Adrenal gland (tissue), 5 donors: ENCODE measurements at regions not wholly inside any gene's neighbourhood (a gene's known extent, or its start where the extent isn't known, plus 50 kb on each side); places are given as distances from the start of the nearest gene placed in this dataset.

Source experiments
- CTCF ChIP-seq, 6 experiments: fragments of 450-650 bp in 4 of 6; fragments of 200-600 bp in 2 of 6; sonication (generic) in 1 of 6; IDR thresholded peaks; 1 replicate in 5 of 6; 2 replicates in 1 of 6; pipeline versions ENCODE4 v1.5.1 to v1.8.0; 2016 to 2021; ENCODE audit warnings: antibody characterized with exemption in 6 of 6, mild to moderate bottlenecking in 2 of 6, moderate library complexity in 1 of 6
- POLR2A ChIP-seq, 2 donors: fragments of 450-650 bp; IDR thresholded peaks; one replicate each; pipeline ENCODE4 v1.6.1; 2017; ENCODE audit warnings: antibody characterized with exemption in 2 of 2, mild to moderate bottlenecking in 2 of 2, moderate library complexity in 1 of 2
- donor health status: DM: no; HTN: no; CAD: no.

DNA sequence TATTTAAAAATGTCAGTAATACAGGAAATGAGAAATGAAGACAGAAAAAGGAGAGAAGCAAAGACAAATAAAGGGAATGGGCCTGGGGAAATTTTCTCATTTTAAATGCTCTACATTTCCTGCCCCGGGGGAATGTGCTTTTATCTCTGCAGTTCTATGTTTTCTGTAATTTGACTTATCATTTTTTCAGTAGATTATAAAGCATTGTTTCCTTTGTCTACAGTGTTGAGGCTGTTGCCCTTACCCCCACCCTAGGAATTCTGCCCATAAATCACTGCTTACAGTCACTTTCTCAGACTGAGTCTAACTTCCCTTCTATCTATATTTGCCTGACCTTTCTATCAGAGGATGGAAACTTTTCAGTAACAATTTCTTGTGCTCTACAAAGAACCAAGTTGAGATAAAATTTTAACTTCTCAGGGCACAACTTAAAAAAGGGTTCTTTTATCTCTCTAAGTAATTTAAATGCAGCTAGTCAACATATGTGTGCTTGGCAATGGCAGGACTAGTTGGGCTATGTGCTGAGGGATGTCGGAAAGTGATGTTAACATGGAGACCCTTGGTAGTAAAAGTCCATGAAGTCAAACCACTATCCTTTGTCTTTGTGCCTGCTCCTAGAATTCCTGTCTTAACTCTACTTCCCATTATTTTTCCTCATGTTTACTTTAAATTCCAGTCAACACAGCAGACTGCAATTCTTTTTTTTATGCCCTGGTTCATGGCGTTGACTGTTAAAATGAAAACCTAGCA, 146.5 kb upstream of the MMADHC start:
- TF ChIP-seq CTCF (IDR thresholded peaks at IDR 0.05) (no peak), POLR2A (IDR thresholded peaks at IDR 0.05) (no peak)
